ENCODE measurements at regions not wholly inside any gene's neighbourhood (a gene's known extent, or its start where the extent isn't known, plus 50 kb on each side); places are given as distances from the start of the nearest gene placed in this dataset.
"Not testable (repeated sequence)": the region's sequence is repeated elsewhere in the genome, so short reads cannot be mapped to it uniquely, and the experiment has no call there.

- FAIRE-seq; H3K27me3 ChIP-seq (ENCODE audit: control insufficient read depth in 2 of 2, insufficient read depth in 2 of 2, low read length in 2 of 2); H3K4me1 ChIP-seq (replicated peaks in 1 of 2; ENCODE audit: control insufficient read depth in 2 of 2, insufficient read depth in 2 of 2, low read length in 2 of 2); H4K20me1 ChIP-seq (replicated peaks; ENCODE audit: control insufficient read depth, insufficient read depth, low read length); H3K4me3 ChIP-seq; H3K9me3 ChIP-seq (replicated peaks; ENCODE audit: control insufficient read depth, insufficient read depth, low read depth, low read length); POLR2A ChIA-PET; H3K9ac ChIP-seq (ENCODE audit: insufficient read depth in 1 of 2, low read depth in 2 of 2, low read length in 2 of 2); CTCF ChIA-PET (ENCODE audit: low intra/inter-chr PET ratio); DNase-seq (ENCODE audit: extremely low read depth in 1 of 4, low spot score in 3 of 4); H3K27ac ChIP-seq (ENCODE audit: extremely low read depth, low read depth, low read length); H3K36me3 ChIP-seq (ENCODE audit: control insufficient read depth, insufficient read depth, low read length); ATAC-seq; H3K4me2 ChIP-seq (ENCODE audit: insufficient read depth, low read length); H2AFZ ChIP-seq (ENCODE audit: low read depth, low read length); H3K9me1 ChIP-seq (ENCODE audit: control insufficient read depth, insufficient read depth, low read length); H3K79me2 ChIP-seq (ENCODE audit: control insufficient read depth, insufficient read depth, low read length); BruUV-seq (replicated peaks); intact Hi-C loops (cut with micrococcal nuclease): not testable (repeated sequence)
- in situ Hi-C loops (cut with MboI): loop anchor here (10.0 kb wide), 1 partner anchor 105 kb away; the partner anchor contains the start of gene LAT
- peak; percentile 72 for TF ChIP-seq ZNF146 (CRISPR knock-in tag; IDR thresholded peaks at IDR 0.05; ENCODE audit: unreplicated experiment)
These were observed 104.8 kb downstream of the LAT start for GRCh38 chr16:29089679-29090078.

DNA sequence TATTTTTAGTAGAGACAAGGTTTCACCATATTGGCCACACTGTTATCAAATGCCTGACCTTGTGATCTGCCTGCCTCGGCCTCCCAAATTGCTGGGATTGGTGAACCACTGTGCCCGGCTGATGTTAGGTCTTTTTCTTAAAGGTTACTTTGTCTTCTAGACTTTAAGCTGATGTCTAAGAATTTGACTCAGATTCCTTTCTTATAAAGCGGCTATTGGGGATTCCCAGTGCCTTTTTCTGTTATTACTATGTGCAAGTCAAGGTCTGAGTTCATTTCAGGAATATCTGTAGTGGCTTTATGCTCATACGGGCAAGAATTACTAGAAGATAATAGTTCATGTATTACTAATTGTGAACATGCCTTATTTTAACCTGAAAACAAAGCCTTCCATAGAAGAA is 102.8 kb downstream of the LAT start:
- H3K9me3 ChIP-seq (replicated peaks; ENCODE audit: control insufficient read depth, insufficient read depth, low read depth, low read length); POLR2A ChIA-PET; H3K27ac ChIP-seq (ENCODE audit: extremely low read depth, low read depth, low read length); H3K4me3 ChIP-seq; BruUV-seq (replicated peaks); H3K79me2 ChIP-seq (ENCODE audit: control insufficient read depth, insufficient read depth, low read length); DNase-seq (ENCODE audit: extremely low read depth in 1 of 4, low spot score in 3 of 4); H3K27me3 ChIP-seq (ENCODE audit: control insufficient read depth in 2 of 2, insufficient read depth in 2 of 2, low read length in 2 of 2); H3K4me2 ChIP-seq (ENCODE audit: insufficient read depth, low read length); ATAC-seq; H4K20me1 ChIP-seq (replicated peaks; ENCODE audit: control insufficient read depth, insufficient read depth, low read length); intact Hi-C loops (cut with micrococcal nuclease); H3K4me1 ChIP-seq (replicated peaks in 1 of 2; ENCODE audit: control insufficient read depth in 2 of 2, insufficient read depth in 2 of 2, low read length in 2 of 2); H3K9ac ChIP-seq (ENCODE audit: insufficient read depth in 1 of 2, low read depth in 2 of 2, low read length in 2 of 2); H2AFZ ChIP-seq (ENCODE audit: low read depth, low read length); CTCF ChIA-PET (ENCODE audit: low intra/inter-chr PET ratio); FAIRE-seq; H3K36me3 ChIP-seq (ENCODE audit: control insufficient read depth, insufficient read depth, low read length); H3K9me1 ChIP-seq (ENCODE audit: control insufficient read depth, insufficient read depth, low read length): not testable (repeated sequence)
- in situ Hi-C loops (cut with MboI): loop anchor here (10.0 kb wide), 1 partner anchor 103 kb away; the partner anchor contains the start of gene LAT
- 58% methylated on average over 4 of the region's 4 CpGs for WGBS (ENCODE audit: insufficient coverage, low coverage, missing lambda C conversion rate)

Measured in K562 (cell line).